CD14-positive monocyte (primary cell): ENCODE measurements at regions not wholly inside any gene's neighbourhood (a gene's known extent, or its start where the extent isn't known, plus 50 kb on each side); places are given as distances from the start of the nearest gene placed in this dataset.
"Not testable (repeated sequence)": the region's sequence is repeated elsewhere in the genome, so short reads cannot be mapped to it uniquely, and the experiment has no call there.

ENCODE experiments used
- DNase-seq, 3 donors: peaks; one replicate each; pipeline ENCODE4 v3.0.0-alpha.2; 2011 to 2022
- H2AFZ ChIP-seq: 2 replicates; pipeline ENCODE4 v1.6.0; 2012; ENCODE audit warnings: mild to moderate bottlenecking, low read depth, low read length, inconsistent platforms; ENCODE audit not compliant: insufficient read depth, poor library complexity, severe bottlenecking
- H3K27ac ChIP-seq, 2 donors: 1 replicate in 1 of 2; 2 replicates in 1 of 2; pipeline ENCODE4 v1.5.1; 2012 to 2013; ENCODE audit warnings: low read length in 2 of 2, control low read depth in 1 of 2, inconsistent platforms in 1 of 2, low read depth in 1 of 2, mild to moderate bottlenecking in 1 of 2
- H3K27me3 ChIP-seq, 2 donors: one replicate each; pipeline versions ENCODE4 v1.6.0 to v1.6.1; 2011 to 2013; ENCODE audit warnings: low read length in 2 of 2; ENCODE audit not compliant: control insufficient read depth in 2 of 2, insufficient read depth in 2 of 2
- H3K36me3 ChIP-seq, 2 donors: replicated peaks in 1 of 2; 1 replicate in 1 of 2; 2 replicates in 1 of 2; pipeline versions ENCODE4 v1.5.1 to v1.6.1; 2012 to 2013; ENCODE audit warnings: low read length in 2 of 2, control low read depth in 1 of 2, inconsistent platforms in 1 of 2, mild to moderate bottlenecking in 1 of 2; ENCODE audit not compliant: insufficient read depth in 2 of 2, control insufficient read depth in 1 of 2
- H3K4me1 ChIP-seq, 2 donors: 1 replicate in 1 of 2; 2 replicates in 1 of 2; pipeline versions ENCODE4 v1.5.1 to v1.6.1; 2012 to 2013; ENCODE audit warnings: low read length in 2 of 2, control low read depth in 1 of 2, inconsistent platforms in 1 of 2, mild to moderate bottlenecking in 1 of 2, moderate library complexity in 1 of 2; ENCODE audit not compliant: insufficient read depth in 2 of 2, control insufficient read depth in 1 of 2
- H3K4me2 ChIP-seq: replicated peaks from 2 replicates; pipeline ENCODE3; 2012; ENCODE audit warnings: low read length, moderate library complexity, mild to moderate bottlenecking; ENCODE audit not compliant: poor library complexity, severe bottlenecking; ENCODE audit errors: extremely low read depth
- H3K4me3 ChIP-seq, 3 experiments: fragments of 200-600 bp in 1 of 3; sonication (generic) in 1 of 3; replicated peaks in 1 of 3; 1 replicate in 2 of 3; 2 replicates in 1 of 3; pipeline ENCODE4 v1.5.1; 2011 to 2013; ENCODE audit warnings: low read length in 3 of 3, mild to moderate bottlenecking in 3 of 3, control low read depth in 2 of 3, low read depth in 2 of 3, inconsistent platforms in 1 of 3, moderate library complexity in 1 of 3
- H3K79me2 ChIP-seq: 2 replicates; pipeline ENCODE4 v1.6.0; 2012; ENCODE audit warnings: mild to moderate bottlenecking, control low read depth, inconsistent platforms, low read length, moderate library complexity; ENCODE audit not compliant: insufficient read depth
- H3K9ac ChIP-seq: 2 replicates; pipeline ENCODE4 v1.6.0; 2017; ENCODE audit warnings: low read length, mild to moderate bottlenecking; ENCODE audit not compliant: insufficient read depth, poor library complexity, severe bottlenecking
- H3K9me3 ChIP-seq, 2 donors: replicated peaks in 1 of 2; 1 replicate in 1 of 2; 2 replicates in 1 of 2; pipeline versions ENCODE4 v1.5.1 to v1.6.1; 2012 to 2013; ENCODE audit warnings: low read length in 2 of 2, control low read depth in 1 of 2; ENCODE audit not compliant: control insufficient read depth in 1 of 2, insufficient read depth in 1 of 2
- H4K20me1 ChIP-seq: 2 replicates; pipeline ENCODE4 v1.6.0; 2012; ENCODE audit warnings: mild to moderate bottlenecking, low read length, control low read depth, moderate library complexity; ENCODE audit not compliant: insufficient read depth
- H3K27ac Mint-ChIP-seq, 7 donors: one replicate each; pipeline ENCODE4 v1.8.0; 2020; ENCODE audit warnings: mild to moderate bottlenecking in 7 of 7, mixed read lengths in 7 of 7, moderate library complexity in 6 of 7, inconsistent platforms in 2 of 7
- H3K27me3 Mint-ChIP-seq, 3 donors: one replicate each; pipeline ENCODE4 v1.8.0; 2021 to 2022; ENCODE audit warnings: low read depth in 3 of 3, mild to moderate bottlenecking in 3 of 3, mixed read lengths in 3 of 3, moderate library complexity in 3 of 3, inconsistent platforms in 1 of 3
- H3K36me3 Mint-ChIP-seq, 2 donors: one replicate each; pipeline ENCODE4 v1.8.0; 2020; ENCODE audit warnings: mixed read lengths in 2 of 2, inconsistent platforms in 1 of 2, mild to moderate bottlenecking in 1 of 2
- H3K4me1 Mint-ChIP-seq: one replicate; pipeline ENCODE4 v1.8.0; 2020; ENCODE audit warnings: mild to moderate bottlenecking, mixed read lengths
- H3K4me3 Mint-ChIP-seq, 2 donors: one replicate each; pipeline ENCODE4 v1.8.0; 2020; ENCODE audit warnings: mild to moderate bottlenecking in 2 of 2, mixed read lengths in 2 of 2, moderate library complexity in 1 of 2
- H3K9me3 Mint-ChIP-seq, 7 donors: one replicate each; pipeline ENCODE4 v1.8.0; 2020 to 2022; ENCODE audit warnings: mixed read lengths in 7 of 7, mild to moderate bottlenecking in 6 of 7, moderate library complexity in 6 of 7, inconsistent platforms in 2 of 7
- WGBS: methylation state at CpG from one replicate; pipeline ENCODE4 v1.1.5; 2013; ENCODE audit warnings: missing lambda C conversion rate; ENCODE audit not compliant: insufficient coverage; 5-methylcytosine and 5-hydroxymethylcytosine counted together
- intact Hi-C, 2 donors: fragments of 100-400 bp; cut with micrococcal nuclease; formaldehyde crosslinking; loops; one replicate each; pipeline versions ENCODE4 v1.15.0 to v1.15.1; 2023

GRCh38 chr21:5162693-5163574, 5358.4 kb upstream of the TPTE start:
- H3K27me3 Mint-ChIP-seq, H3K4me3 Mint-ChIP-seq, H3K9me3 ChIP-seq, H2AFZ ChIP-seq, intact Hi-C loops, H4K20me1 ChIP-seq, H3K9ac ChIP-seq, H3K4me3 ChIP-seq, H3K4me1 ChIP-seq, H3K9me3 Mint-ChIP-seq, H3K4me1 Mint-ChIP-seq, H3K27ac ChIP-seq, H3K36me3 ChIP-seq, H3K27me3 ChIP-seq, H3K4me2 ChIP-seq, H3K36me3 Mint-ChIP-seq, H3K27ac Mint-ChIP-seq, H3K79me2 ChIP-seq, DNase-seq: not testable (repeated sequence)
- no CpG with 5 or more reads among the region's 20 CpGs for WGBS

- H3K36me3 ChIP-seq, H3K27ac Mint-ChIP-seq, H3K9ac ChIP-seq, H3K9me3 Mint-ChIP-seq, H2AFZ ChIP-seq, H3K27me3 Mint-ChIP-seq, H3K4me1 ChIP-seq, H3K4me2 ChIP-seq, H3K4me3 ChIP-seq, H3K79me2 ChIP-seq, H3K27ac ChIP-seq, H4K20me1 ChIP-seq, DNase-seq, H3K9me3 ChIP-seq, H3K36me3 Mint-ChIP-seq, intact Hi-C loops, H3K4me3 Mint-ChIP-seq, H3K4me1 Mint-ChIP-seq, H3K27me3 ChIP-seq: not testable (repeated sequence)
- no CpG with 5 or more reads among the region's 7 CpGs for WGBS
Measured at GRCh38 chr21:5165829-5166228, 5355.6 kb upstream of the TPTE start.
